ENCODE measurements at regions not wholly inside any gene's neighbourhood (a gene's known extent, or its start where the extent isn't known, plus 50 kb on each side); places are given as distances from the start of the nearest gene placed in this dataset.
"Not testable (repeated sequence)": the region's sequence is repeated elsewhere in the genome, so short reads cannot be mapped to it uniquely, and the experiment has no call there.

DNA sequence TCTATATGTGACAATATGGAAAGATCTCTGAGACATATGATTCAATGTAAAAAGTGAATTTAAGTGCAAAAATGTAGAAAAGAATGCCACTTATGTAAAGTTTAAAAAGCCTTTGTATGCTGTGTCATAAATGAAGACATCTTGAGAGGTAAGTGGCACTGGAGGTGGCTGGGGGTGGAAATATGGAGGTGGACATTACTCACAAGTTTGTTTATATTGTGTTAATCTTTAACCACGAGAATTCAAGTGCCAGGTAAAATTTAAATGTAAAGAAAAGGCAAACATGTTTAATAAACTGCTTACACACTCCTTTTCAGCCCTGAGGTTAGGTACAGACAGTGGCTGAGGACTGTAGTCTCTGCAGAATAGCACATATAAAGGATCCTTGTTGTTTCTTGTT, 235.1 kb downstream of the ABCC12 start:
- no peak for TF ChIP-seq POLR2A (IDR thresholded peaks at IDR 0.05; ENCODE audit: low read length)
- TF ChIP-seq GATA1 (IDR thresholded peaks at IDR 0.05; ENCODE audit: low read depth, low read length), result no peak

DNA sequence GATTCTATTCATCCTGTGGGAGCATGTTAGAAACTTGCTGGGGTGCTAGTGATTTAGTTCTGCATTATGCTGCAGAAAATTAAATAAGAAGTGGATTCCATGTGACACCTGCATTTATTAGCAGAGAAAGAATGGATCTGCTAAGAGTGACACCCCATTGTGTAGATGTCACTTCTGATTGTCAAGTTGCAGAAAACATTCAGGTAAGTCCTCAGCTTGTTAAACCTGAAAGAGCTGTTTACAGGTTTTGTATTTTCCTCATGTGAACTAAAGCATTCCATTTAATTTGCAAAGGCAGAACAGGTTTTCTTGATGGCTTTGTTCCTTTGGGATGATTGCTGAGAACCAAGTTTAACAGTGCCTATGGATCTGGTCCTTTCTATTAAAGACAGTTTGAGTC, 238.7 kb downstream of the ABCC12 start:
- DNase-seq, result no peak
- TF ChIP-seq POLR2A (IDR thresholded peaks at IDR 0.05; ENCODE audit: low read length) (no peak), GATA1 (IDR thresholded peaks at IDR 0.05; ENCODE audit: low read depth, low read length) (no peak)

More for the DNA sequence above, 235.1 kb downstream of the ABCC12 start:
- no peak for DNase-seq

DNA sequence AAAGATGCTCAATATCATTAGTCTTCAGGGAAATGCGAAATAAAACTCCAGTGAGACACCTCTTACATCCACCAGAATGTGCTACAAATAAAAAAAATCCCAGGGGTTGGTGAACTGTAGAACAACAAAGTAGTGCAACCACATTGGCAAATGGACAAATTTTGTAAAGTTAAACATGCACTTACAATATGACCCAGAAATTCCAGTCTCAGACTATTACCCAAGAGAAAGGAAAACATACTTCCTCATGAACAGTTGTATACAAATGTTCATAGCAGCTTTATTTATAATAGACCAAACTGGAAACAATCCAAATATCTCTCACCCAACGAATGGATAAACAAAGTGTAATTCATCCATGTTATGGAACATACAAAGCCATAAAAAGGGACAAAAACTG, 239.5 kb downstream of the ABCC12 start:
- TF ChIP-seq POLR2A (IDR thresholded peaks at IDR 0.05; ENCODE audit: low read length), result no peak
- no peak for TF ChIP-seq GATA1 (IDR thresholded peaks at IDR 0.05; ENCODE audit: low read depth, low read length)
- DNase-seq, result no peak

DNA sequence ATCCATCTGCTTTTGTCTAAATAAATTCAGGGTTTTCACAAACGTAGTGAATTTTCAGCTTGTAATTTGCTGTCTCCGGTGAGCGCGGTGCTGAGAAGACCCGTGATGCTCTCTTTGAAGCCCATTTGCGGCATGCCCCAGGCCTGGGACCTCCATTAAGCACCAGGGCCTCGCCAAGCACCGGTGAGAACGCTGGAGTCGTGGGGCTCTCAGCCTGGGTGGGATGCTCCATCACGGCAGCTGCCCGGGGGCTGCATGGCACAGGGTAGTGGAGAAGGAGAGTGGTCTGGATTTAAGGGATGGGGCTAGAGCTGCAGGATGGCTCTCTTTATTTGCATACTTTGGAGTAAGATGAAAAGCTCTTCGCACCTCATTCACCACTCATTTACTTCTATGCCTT, 248.7 kb downstream of the ABCC12 start:
- DNase-seq, result no peak
- TF ChIP-seq GATA1 (IDR thresholded peaks at IDR 0.05; ENCODE audit: low read depth, low read length) (no peak), POLR2A (IDR thresholded peaks at IDR 0.05; ENCODE audit: low read length) (no peak)

DNA sequence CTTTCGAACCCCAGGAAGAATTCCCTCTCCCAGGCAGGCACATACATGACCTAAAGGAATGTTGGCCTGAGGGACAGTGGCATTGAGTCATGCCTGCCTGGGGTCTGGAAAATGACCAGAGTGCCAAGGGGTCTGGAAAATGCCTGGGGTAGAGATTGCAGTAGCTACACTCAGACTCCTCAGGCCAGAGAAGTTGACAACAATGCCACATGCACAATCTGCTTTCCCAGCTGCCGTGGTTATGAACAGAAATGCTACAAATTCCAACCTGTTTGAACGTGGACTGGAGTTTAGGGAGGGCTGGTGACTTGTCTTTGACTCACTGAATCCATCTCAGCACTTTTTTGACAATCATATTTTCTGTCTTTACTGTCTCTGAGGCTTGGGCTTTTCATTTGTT, 250.0 kb downstream of the ABCC12 start:
- TF ChIP-seq GATA1 (IDR thresholded peaks at IDR 0.05; ENCODE audit: low read depth, low read length) (no peak), POLR2A (IDR thresholded peaks at IDR 0.05; ENCODE audit: low read length) (no peak)
- DNase-seq, result no peak

DNA sequence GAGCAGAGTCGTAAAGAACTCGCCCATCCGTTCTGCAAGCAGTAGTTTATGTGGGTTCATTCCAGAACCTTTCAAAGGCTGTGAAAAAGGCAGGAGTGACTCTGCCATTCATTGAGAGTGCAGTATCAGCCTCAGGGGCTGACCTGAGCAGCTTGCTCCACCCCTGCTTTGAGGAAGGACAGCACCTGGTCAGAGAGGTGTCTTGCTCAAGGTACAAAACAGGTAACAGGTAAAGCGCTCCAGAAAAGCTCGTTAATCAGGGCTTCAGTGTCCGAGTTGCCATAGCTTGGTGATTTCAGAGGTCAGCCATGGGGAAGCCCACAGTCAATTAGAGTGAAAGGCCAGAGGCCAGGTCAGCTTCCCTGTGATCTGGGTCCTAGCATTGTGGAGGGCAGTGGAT, 251.1 kb downstream of the ABCC12 start:
- DNase-seq, result no peak
- TF ChIP-seq GATA1 (IDR thresholded peaks at IDR 0.05; ENCODE audit: low read depth, low read length), result no peak
- TF ChIP-seq POLR2A (IDR thresholded peaks at IDR 0.05; ENCODE audit: low read length), result no peak

DNA sequence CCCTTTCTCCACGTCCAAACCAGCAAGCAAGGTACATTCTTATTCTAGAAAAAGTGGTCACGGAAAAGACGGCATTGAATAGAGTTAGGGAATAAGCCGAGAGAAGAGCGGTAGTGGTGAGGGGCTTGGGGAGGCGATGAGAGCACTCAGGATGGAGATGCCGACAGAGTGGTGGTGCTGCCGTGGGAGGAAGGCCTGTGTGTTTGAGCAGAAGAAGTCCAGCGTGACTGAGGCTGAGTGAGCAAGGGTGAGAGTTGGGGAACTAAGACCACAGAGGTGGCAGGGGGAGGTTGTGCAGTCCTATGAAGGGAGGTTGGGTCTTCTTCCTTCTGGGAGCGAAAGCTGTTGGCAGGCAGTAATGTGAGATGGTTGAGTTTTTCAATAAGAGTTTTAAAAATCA, 252.3 kb downstream of the ABCC12 start:
- no peak for DNase-seq
- TF ChIP-seq GATA1 (IDR thresholded peaks at IDR 0.05; ENCODE audit: low read depth, low read length), result no peak
- TF ChIP-seq POLR2A (IDR thresholded peaks at IDR 0.05; ENCODE audit: low read length), result no peak

DNA sequence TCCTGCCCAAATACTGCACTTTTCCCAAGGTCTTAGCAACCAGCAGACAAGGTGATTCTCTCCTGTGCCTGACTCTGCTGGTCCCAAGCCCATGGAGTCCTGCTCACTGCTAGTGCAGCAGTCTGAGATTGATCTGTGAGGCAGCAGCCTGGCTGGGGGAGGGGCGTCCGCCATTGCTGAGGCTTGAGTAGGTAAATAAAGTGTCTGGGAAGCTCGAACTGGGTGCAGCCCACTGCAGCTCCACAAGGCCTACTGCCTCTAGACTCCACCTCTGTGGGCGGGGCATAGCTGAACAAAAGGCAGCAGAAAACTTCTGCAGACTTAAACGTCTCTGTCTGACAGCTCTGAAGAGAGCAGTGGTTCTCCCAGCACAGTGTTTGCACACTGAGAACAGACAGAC, 258.7 kb downstream of the ABCC12 start:
- not testable (repeated sequence) for DNase-seq

DNA sequence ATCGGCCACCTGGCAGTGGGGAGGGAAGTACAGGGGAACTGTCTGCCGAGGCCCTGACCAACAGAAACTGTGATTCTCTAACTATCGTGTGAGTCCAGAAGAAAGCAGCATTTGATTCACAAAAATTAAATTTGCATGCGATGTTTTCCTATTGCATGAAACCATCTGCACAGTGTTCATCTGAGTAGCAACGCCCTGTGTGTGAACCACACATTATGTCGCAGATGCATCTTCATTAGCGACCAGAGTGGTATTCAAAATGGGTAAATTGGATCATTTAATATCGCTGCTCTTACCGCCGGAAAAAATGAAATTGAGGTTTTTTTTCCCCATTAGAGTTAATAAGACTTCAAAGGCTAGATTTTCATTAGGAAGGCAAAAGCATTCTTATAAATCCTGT, 260.6 kb downstream of the ABCC12 start:
- TF ChIP-seq GATA1 (IDR thresholded peaks at IDR 0.05; ENCODE audit: low read depth, low read length), result no peak
- no peak for TF ChIP-seq POLR2A (IDR thresholded peaks at IDR 0.05; ENCODE audit: low read length)
- DNase-seq, result no peak

DNA sequence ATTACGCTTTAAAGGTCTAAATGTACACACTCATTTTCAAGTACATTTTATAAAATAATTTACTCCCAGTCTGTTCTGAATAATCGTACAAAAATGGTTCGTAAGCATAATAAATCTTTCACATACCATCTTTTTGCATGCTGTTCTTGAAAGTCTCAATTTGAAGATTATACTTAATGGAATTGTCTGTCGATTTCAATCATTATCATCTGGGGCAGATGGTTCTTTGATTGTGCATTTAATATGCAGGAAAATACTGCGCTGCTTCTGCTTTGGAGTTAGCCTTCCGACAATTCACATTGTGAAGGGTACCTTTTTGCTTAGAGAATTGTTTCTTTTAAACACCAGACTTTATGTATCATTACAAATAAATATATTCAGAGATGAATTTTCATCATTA, 262.8 kb downstream of the ABCC12 start:
- TF ChIP-seq GATA1 (IDR thresholded peaks at IDR 0.05; ENCODE audit: low read depth, low read length) (no peak), POLR2A (IDR thresholded peaks at IDR 0.05; ENCODE audit: low read length) (no peak)
- no peak for DNase-seq

DNA sequence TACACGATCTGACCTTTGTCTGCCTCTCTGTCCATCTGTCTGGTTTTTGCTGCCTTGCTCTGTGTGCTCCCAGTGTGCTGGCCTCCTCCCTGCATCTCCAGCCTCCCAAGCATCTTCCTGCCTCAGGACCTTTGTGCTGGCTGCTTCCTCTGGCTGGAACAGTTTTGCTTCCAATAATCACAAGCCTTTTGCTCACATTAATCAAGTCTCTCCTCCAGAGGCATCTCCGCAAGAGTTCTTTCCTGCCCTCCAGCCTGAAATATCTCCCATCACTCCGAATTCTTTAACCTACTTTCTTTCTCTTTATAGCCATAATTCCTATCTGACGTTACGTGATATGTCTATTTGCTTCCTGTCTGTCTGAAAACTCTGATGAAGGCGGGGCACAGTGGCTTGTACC, 267.1 kb downstream of the ABCC12 start:
- TF ChIP-seq GATA1 (IDR thresholded peaks at IDR 0.05; ENCODE audit: low read depth, low read length), result no peak
- TF ChIP-seq POLR2A (IDR thresholded peaks at IDR 0.05; ENCODE audit: low read length), result no peak
- no peak for DNase-seq

DNA sequence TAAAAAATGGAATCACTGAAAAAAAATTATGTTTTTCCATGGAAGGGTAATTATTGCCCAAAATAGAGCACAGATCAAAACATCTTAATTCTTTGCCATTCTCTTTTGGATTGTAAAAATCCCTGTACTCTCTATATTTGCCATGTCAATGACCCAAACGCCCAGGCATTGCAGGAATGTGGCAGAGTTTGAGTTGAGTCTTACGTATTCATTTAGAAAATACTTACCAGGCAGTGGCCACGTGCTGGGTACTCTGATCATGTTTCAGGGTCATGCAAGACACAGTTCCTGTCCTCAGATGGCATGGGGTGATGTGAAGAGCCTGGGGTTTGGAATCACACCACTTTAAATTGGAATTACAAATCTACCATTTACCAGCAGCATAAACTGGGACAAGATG, 267.7 kb downstream of the ABCC12 start:
- TF ChIP-seq GATA1 (IDR thresholded peaks at IDR 0.05; ENCODE audit: low read depth, low read length) (no peak), POLR2A (IDR thresholded peaks at IDR 0.05; ENCODE audit: low read length) (no peak)
- no peak for DNase-seq

DNA sequence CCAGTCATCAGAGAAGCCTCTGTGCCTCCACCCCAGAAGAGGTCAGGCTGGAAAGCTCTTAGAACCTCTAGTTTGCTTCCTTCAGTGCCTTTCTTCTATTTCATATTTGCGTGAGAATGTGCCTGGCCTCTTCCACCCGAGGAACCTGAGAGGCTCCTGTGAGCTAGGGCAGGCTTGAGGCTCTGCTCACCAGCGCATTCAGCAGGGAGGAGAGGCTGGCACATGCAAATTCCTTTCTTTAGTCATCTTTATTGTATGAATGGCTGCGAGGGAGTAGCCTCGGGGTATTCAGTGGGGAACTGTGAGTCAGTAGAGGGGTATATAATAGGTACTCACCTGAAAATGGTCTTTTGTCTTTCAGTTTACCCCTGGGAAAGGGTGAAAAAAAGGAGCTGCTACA, 268.3 kb downstream of the ABCC12 start:
- no peak for TF ChIP-seq POLR2A (IDR thresholded peaks at IDR 0.05; ENCODE audit: low read length)
- TF ChIP-seq GATA1 (IDR thresholded peaks at IDR 0.05; ENCODE audit: low read depth, low read length), result no peak

DNA sequence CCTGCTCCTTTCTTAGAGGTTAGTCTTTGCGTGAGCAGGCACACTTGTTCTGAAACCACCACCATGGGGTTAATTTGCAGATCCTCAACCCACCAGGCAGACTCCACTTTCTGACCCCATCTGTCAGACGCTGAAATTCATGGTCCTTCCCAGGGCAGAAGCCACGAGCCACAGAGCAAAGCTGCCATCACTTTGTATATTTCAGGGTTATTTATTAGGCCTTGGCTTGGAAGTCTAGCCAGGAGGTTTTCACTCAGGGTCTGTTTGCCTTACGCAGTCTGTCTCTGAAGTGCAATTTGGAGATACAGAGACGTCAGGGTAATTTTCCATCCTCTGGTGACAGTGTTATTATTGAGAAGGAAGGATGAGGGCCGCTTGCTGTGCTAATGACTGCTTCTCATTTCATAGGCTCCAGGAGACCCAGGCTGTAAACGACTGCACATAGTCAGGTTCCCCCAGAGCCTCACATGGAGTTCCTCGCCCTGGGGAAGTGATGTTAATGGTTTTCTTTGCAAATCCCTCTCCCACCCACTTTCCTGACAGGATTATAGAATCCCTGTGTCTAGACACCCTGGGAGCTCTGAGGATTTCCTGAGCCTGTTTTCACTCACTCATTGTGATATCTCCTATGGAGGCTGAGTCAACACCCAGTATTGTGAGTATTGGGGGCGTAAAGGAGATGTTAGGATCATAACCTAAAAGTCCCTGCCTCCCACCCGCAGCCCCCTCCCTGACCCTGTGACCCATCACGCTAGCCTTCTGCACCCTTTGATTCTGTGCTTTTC, 269.0 kb downstream of the ABCC12 start:
- no peak for DNase-seq
- TF ChIP-seq POLR2A (IDR thresholded peaks at IDR 0.05; ENCODE audit: low read length) (no peak), GATA1 (IDR thresholded peaks at IDR 0.05; ENCODE audit: low read depth, low read length) (no peak)

More for the DNA sequence above, 268.3 kb downstream of the ABCC12 start:
- no peak for DNase-seq

DNA sequence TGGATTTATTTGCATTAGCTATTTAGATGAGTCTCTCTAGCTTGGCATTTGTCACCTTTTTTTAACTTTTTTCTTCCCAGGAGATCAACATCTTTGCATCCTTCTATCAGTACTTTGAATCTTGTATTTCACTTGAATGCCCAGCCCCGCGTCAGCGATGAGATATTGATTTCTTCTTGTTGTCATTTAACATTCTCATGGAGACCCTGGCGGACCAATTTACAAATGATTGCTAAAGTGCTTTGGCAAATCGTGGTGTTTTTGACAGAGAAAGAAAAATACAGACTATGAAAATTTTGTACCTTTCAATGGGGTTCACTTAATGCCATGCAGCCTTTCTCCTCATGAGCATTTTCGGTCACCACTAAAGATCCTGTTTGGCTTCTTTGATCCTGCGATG, 269.7 kb downstream of the ABCC12 start:
- TF ChIP-seq POLR2A (IDR thresholded peaks at IDR 0.05; ENCODE audit: low read length) (no peak), GATA1 (IDR thresholded peaks at IDR 0.05; ENCODE audit: low read depth, low read length) (no peak)
- no peak for DNase-seq

DNA sequence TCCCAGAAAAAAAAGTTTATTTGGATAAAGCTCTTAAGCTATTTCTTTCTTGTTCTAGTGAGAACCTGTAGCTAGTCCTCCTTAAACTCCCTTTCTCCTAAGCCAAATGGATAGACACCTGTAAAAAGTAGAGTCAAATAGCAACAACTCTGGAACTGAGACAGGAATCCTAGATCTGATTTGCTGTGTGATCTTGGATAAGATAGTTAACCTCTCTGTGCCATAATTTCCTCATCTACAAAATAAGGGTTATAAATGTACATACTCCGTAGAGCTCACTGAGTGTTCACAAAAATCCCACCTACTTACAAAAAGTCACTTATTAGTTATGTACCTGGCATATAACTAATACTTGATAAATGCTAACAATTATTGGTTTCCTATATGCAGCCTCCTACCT, 270.3 kb downstream of the ABCC12 start:
- TF ChIP-seq GATA1 (IDR thresholded peaks at IDR 0.05; ENCODE audit: low read depth, low read length) (no peak), POLR2A (IDR thresholded peaks at IDR 0.05; ENCODE audit: low read length) (no peak)
- DNase-seq, result no peak

Data from erythroblast (primary cell).